ENCODE measurements at regions not wholly inside any gene's neighbourhood (a gene's known extent, or its start where the extent isn't known, plus 50 kb on each side); places are given as distances from the start of the nearest gene placed in this dataset.

DNA sequence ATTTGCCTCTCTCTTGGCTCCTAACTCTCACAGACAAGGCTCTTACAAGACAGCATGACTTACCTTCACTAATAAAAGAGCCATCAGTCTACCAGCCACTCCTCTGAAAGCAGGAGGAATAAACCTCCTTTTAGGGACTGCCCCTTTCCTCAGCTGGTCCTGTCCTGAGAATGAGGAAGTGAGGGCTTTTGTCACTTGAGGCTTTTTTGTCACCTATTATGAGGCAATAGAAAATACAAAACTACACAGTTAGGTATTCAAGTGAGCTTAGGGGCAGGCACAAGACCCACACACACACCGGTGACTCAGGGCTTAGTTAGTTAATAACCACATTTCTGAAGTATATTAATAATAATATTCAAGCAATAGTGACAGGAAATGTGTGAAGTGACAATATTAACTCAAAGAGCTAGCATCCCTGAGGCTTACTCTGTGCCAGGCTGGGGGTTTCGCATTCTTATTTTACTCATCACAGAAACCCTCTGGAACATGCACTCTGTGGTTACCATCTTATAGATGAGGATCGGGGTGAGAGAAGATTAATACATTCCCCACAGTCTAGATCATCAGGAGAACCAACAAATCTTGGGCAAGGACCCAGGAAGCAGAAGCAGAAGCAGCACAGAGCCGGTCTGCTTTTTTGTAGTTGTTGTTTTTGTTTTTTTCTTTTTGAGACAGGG lies 379.9 kb downstream of the LIG4 start:
- Histone ChIP-seq H3K27ac (ENCODE audit: low read depth, low read length) (no peak overlapping the region), H3K27me3 (ENCODE audit: low read length) (no peaks in the 10 kb centered on the region), H3K4me3 (ENCODE audit: insufficient read depth, low read length, poor library complexity, severe bottlenecking) (no peak overlapping the region), H3K9me3 (ENCODE audit: insufficient read depth, low read length) (no peaks in the 10 kb centered on the region), H3K79me2 (ENCODE audit: insufficient read depth, low read length) (no peaks in the 10 kb centered on the region), H3K4me2 (ENCODE audit: low read depth, low read length, poor library complexity, severe bottlenecking) (no peak overlapping the region), H2AFZ (ENCODE audit: low read depth, low read length, severe bottlenecking) (no peak overlapping the region), H4K20me1 (ENCODE audit: low read depth, low read length) (no peaks in the 10 kb centered on the region), H3K9ac (ENCODE audit: low read length) (no peak overlapping the region), H3F3A (ENCODE audit: insufficient read depth) (no peaks in the 10 kb centered on the region), H3K9me2 (replicated peaks; ENCODE audit: insufficient read depth, low read length) (no peaks in the 10 kb centered on the region), H3K36me3 (ENCODE audit: low read length) (no peaks in the 10 kb centered on the region)
- no peak for TF ChIP-seq EZH2phosphoT487 (conservative IDR thresholded peaks at IDR 0.05; ENCODE audit: low read length)
- TF ChIP-seq, protein P1, sequence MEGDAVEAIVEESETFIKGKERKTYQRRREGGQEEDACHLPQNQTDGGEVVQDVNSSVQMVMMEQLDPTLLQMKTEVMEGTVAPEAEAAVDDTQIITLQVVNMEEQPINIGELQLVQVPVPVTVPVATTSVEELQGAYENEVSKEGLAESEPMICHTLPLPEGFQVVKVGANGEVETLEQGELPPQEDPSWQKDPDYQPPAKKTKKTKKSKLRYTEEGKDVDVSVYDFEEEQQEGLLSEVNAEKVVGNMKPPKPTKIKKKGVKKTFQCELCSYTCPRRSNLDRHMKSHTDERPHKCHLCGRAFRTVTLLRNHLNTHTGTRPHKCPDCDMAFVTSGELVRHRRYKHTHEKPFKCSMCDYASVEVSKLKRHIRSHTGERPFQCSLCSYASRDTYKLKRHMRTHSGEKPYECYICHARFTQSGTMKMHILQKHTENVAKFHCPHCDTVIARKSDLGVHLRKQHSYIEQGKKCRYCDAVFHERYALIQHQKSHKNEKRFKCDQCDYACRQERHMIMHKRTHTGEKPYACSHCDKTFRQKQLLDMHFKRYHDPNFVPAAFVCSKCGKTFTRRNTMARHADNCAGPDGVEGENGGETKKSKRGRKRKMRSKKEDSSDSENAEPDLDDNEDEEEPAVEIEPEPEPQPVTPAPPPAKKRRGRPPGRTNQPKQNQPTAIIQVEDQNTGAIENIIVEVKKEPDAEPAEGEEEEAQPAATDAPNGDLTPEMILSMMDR (IDR thresholded peaks at IDR 0.05; ENCODE audit: insufficient read depth, low read length, poor library complexity, severe bottlenecking): no peak

DNA sequence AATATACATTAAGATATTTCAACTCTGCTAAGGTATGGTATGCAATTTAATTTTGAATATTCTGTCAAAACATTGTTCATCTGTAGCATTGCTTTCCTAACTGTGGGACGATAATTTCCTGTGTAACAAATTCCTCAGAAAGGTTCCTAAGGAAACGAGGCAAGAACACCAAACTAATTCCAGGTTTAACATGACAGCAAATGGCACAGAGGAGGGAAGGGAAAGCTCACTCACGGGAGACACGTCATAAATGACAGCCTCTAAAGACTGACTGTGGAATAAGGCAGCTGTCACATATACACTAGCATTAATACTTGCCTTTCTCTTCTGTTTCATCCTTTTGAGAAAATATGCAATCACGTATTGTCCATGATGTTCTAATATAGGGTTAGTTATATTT lies 380.6 kb downstream of the LIG4 start:
- Histone ChIP-seq H3K27ac (ENCODE audit: low read depth, low read length) (no peak overlapping the region), H3K9me3 (ENCODE audit: insufficient read depth, low read length) (no peaks in the 10 kb centered on the region), H2AFZ (ENCODE audit: low read depth, low read length, severe bottlenecking) (no peak overlapping the region), H3K79me2 (ENCODE audit: insufficient read depth, low read length) (no peaks in the 10 kb centered on the region), H3F3A (ENCODE audit: insufficient read depth) (no peaks in the 10 kb centered on the region), H4K20me1 (ENCODE audit: low read depth, low read length) (no peaks in the 10 kb centered on the region), H3K27me3 (ENCODE audit: low read length) (no peaks in the 10 kb centered on the region), H3K9ac (ENCODE audit: low read length) (no peak overlapping the region), H3K4me2 (ENCODE audit: low read depth, low read length, poor library complexity, severe bottlenecking) (no peak overlapping the region), H3K9me2 (replicated peaks; ENCODE audit: insufficient read depth, low read length) (no peaks in the 10 kb centered on the region), H3K36me3 (ENCODE audit: low read length) (no peaks in the 10 kb centered on the region), H3K4me3 (ENCODE audit: insufficient read depth, low read length, poor library complexity, severe bottlenecking) (no peak overlapping the region)
- TF ChIP-seq, protein P1 (IDR thresholded peaks at IDR 0.05; ENCODE audit: insufficient read depth, low read length, poor library complexity, severe bottlenecking): no peak
- no peak for TF ChIP-seq EZH2phosphoT487 (conservative IDR thresholded peaks at IDR 0.05; ENCODE audit: low read length)

DNA sequence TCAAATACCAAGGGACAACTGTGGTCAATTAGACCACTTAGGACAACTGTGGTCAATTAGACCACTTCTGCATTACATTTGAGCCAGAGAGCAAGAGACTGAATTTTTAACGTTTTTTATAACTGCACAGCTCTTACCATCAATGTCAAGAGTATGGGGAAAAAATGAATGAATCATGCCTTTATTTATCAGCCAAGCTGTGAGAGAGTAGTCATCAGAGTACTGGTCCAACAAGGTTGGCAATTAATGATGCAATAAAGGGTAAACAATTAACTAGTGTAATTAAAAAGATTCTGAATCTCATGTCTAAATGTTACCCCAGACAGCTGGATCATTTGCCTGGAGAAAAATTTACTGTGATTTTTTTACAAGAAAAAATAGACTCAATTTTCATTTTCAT lies 381.1 kb downstream of the LIG4 start:
- H3K4me3 ChIP-seq (ENCODE audit: insufficient read depth, low read length, poor library complexity, severe bottlenecking): no peak overlapping the region
- H3K27ac ChIP-seq (ENCODE audit: low read depth, low read length): no peak overlapping the region
- H2AFZ ChIP-seq (ENCODE audit: low read depth, low read length, severe bottlenecking): no peak overlapping the region
- TF ChIP-seq, protein P1 (IDR thresholded peaks at IDR 0.05; ENCODE audit: insufficient read depth, low read length, poor library complexity, severe bottlenecking): no peak
- no peak for TF ChIP-seq EZH2phosphoT487 (conservative IDR thresholded peaks at IDR 0.05; ENCODE audit: low read length)
- no peaks in the 10 kb centered on the region for H3K27me3 ChIP-seq (ENCODE audit: low read length)
- no peaks in the 10 kb centered on the region for H3K79me2 ChIP-seq (ENCODE audit: insufficient read depth, low read length)
- H3K36me3 ChIP-seq (ENCODE audit: low read length): no peaks in the 10 kb centered on the region
- no peaks in the 10 kb centered on the region for H3K9me3 ChIP-seq (ENCODE audit: insufficient read depth, low read length)
- H3K9ac ChIP-seq (ENCODE audit: low read length): no peak overlapping the region
- H3K9me2 ChIP-seq (replicated peaks; ENCODE audit: insufficient read depth, low read length): no peaks in the 10 kb centered on the region
- no peaks in the 10 kb centered on the region for H4K20me1 ChIP-seq (ENCODE audit: low read depth, low read length)
- no peaks in the 10 kb centered on the region for H3F3A ChIP-seq (ENCODE audit: insufficient read depth)
- no peak overlapping the region for H3K4me2 ChIP-seq (ENCODE audit: low read depth, low read length, poor library complexity, severe bottlenecking)

Data from SU-DHL-6 (cell line).